HG02798 (cell line): ENCODE measurements at regions not wholly inside any gene's neighbourhood (a gene's known extent, or its start where the extent isn't known, plus 50 kb on each side); places are given as distances from the start of the nearest gene placed in this dataset.
A peak's percentile ranks its signal among the peaks of the same experiment; 100 is the strongest.

Experiments used
- ATAC-seq: cut with Tn5 transposase; IDR thresholded peaks from one replicate; pipeline ENCODE4 v1.9.1; 2021; ENCODE audit warnings: mild to moderate bottlenecking; ENCODE audit not compliant: unreplicated experiment, poor library complexity

GRCh38 chr12:127324681-127325080, 942.3 kb upstream of the TMEM132C start:
- no peak for ATAC-seq

GRCh38 chr12:127327986-127328385, 939.0 kb upstream of the TMEM132C start:
- no peak for ATAC-seq

- no peak for ATAC-seq
Measured at GRCh38 chr12:127328867-127329266, 938.1 kb upstream of the TMEM132C start.

GRCh38 chr12:127334365-127334764, 932.6 kb upstream of the TMEM132C start:
- ATAC-seq, result no peak

- no peak for ATAC-seq
Measured at GRCh38 chr12:127334912-127335644, 931.9 kb upstream of the TMEM132C start.

- no peak for ATAC-seq
Measured at GRCh38 chr12:127336416-127336815, 930.6 kb upstream of the TMEM132C start.

GRCh38 chr12:127339065-127339464, 927.9 kb upstream of the TMEM132C start:
- no peak for ATAC-seq

GRCh38 chr12:127340381-127340780, 926.6 kb upstream of the TMEM132C start:
- ATAC-seq, result no peak

GRCh38 chr12:127342861-127343260, 924.1 kb upstream of the TMEM132C start:
- no peak for ATAC-seq

- ATAC-seq, result no peak
Measured at GRCh38 chr12:127343940-127344339, 923.0 kb upstream of the TMEM132C start.

GRCh38 chr12:127351481-127352010, 915.4 kb upstream of the TMEM132C start:
- no peak for ATAC-seq

GRCh38 chr12:127355061-127355841, 911.7 kb upstream of the TMEM132C start:
- ATAC-seq, result peak; percentile 35

GRCh38 chr12:127358888-127359287, 908.1 kb upstream of the TMEM132C start:
- no peak for ATAC-seq

GRCh38 chr12:127360580-127360979, 906.4 kb upstream of the TMEM132C start:
- no peak for ATAC-seq

GRCh38 chr12:127362121-127362520, 904.8 kb upstream of the TMEM132C start:
- no peak for ATAC-seq

GRCh38 chr12:127363392-127363791, 903.6 kb upstream of the TMEM132C start:
- no peak for ATAC-seq

GRCh38 chr12:127373559-127373958, 893.4 kb upstream of the TMEM132C start:
- no peak for ATAC-seq

- no peak for ATAC-seq
Measured at GRCh38 chr12:127374447-127374846, 892.5 kb upstream of the TMEM132C start.

- ATAC-seq, result peak; percentile 89
Measured at GRCh38 chr12:127381043-127381668, 885.8 kb upstream of the TMEM132C start.

GRCh38 chr12:127381681-127382080, 885.3 kb upstream of the TMEM132C start:
- no peak for ATAC-seq

- ATAC-seq, result no peak
Measured at GRCh38 chr12:127383281-127383680, 883.7 kb upstream of the TMEM132C start.
